Lower lobe of right lung (tissue), 2 donors: ENCODE measurements at regions not wholly inside any gene's neighbourhood (a gene's known extent, or its start where the extent isn't known, plus 50 kb on each side); places are given as distances from the start of the nearest gene placed in this dataset.

Experiments used
- ATAC-seq, 2 donors: fragments of 200-7000 bp; cut with Tn5 transposase; one replicate each; pipeline ENCODE4 v1.9.1; 2020 to 2022; ENCODE audit warnings: mild to moderate bottlenecking in 2 of 2, moderate library complexity in 2 of 2
- DNase-seq: peaks from one replicate; pipeline ENCODE4 v3.0.0-alpha.2; 2020
- H3K27ac ChIP-seq: fragments of 200-600 bp; one replicate; pipeline ENCODE4 v1.8.0; 2022
- H3K27me3 ChIP-seq: fragments of 200-600 bp; one replicate; pipeline ENCODE4 v1.8.0; 2022; ENCODE audit warnings: low read depth
- H3K36me3 ChIP-seq: fragments of 200-600 bp; one replicate; pipeline ENCODE4 v1.8.0; 2022; ENCODE audit warnings: mild to moderate bottlenecking
- H3K4me1 ChIP-seq: fragments of 200-600 bp; one replicate; pipeline ENCODE4 v1.8.0; 2022
- H3K4me3 ChIP-seq: fragments of 200-600 bp; one replicate; pipeline ENCODE4 v1.8.0; 2022; ENCODE audit warnings: mild to moderate bottlenecking
- H3K9me3 ChIP-seq: fragments of 200-600 bp; one replicate; pipeline ENCODE4 v1.8.0; 2022
- CTCF ChIP-seq: fragments of 200-600 bp; IDR thresholded peaks from one replicate; pipeline ENCODE4 v1.8.0; 2022; ENCODE audit warnings: antibody characterized with exemption, mild to moderate bottlenecking
- intact Hi-C: fragments of 100-400 bp; cut with DNase I; formaldehyde crosslinking; loops from one replicate; pipeline ENCODE4 v1.11.0; 2022
- donor health status: DM: no; HTN: yes; CAD: no; lungs with severe emphysema.

- Histone ChIP-seq H3K4me3 (no peak overlapping the region), H3K27ac (no peak overlapping the region), H3K36me3 (no peaks in the 10 kb centered on the region), H3K9me3 (no peaks in the 10 kb centered on the region), H3K4me1 (no peaks in the 10 kb centered on the region), H3K27me3 (no peaks in the 10 kb centered on the region)
- ATAC-seq = no peak
- intact Hi-C loops = no loop called here
- DNase-seq = no peak
- no peak for TF ChIP-seq CTCF
These were observed 991.9 kb downstream of the FLRT2 start for GRCh38 chr14:86521843-86522242.

GRCh38 chr14:86521031-86521730 lies 991.2 kb downstream of the FLRT2 start:
- no peaks in the 10 kb centered on the region for H3K4me1 ChIP-seq
- intact Hi-C loops = no loop called here
- DNase-seq (no peak), ATAC-seq (no peak)
- H3K36me3 ChIP-seq = no peaks in the 10 kb centered on the region
- TF ChIP-seq CTCF = no peak
- no peaks in the 10 kb centered on the region for H3K9me3 ChIP-seq
- no peaks in the 10 kb centered on the region for H3K27me3 ChIP-seq
- no peak overlapping the region for H3K4me3 ChIP-seq
- H3K27ac ChIP-seq = no peak overlapping the region

GRCh38 chr14:86518298-86518697 lies 988.4 kb downstream of the FLRT2 start:
- Histone ChIP-seq H3K36me3 (no peaks in the 10 kb centered on the region), H3K9me3 (no peaks in the 10 kb centered on the region), H3K4me3 (no peak overlapping the region), H3K4me1 (no peaks in the 10 kb centered on the region), H3K27me3 (no peaks in the 10 kb centered on the region), H3K27ac (no peak overlapping the region)
- TF ChIP-seq CTCF = no peak
- intact Hi-C loops = no loop called here
- ATAC-seq (no peak), DNase-seq (no peak)

- no peak for DNase-seq
- intact Hi-C loops = no loop called here
- Histone ChIP-seq H3K9me3 (no peaks in the 10 kb centered on the region), H3K27me3 (no peaks in the 10 kb centered on the region), H3K4me3 (no peak overlapping the region), H3K4me1 (no peaks in the 10 kb centered on the region), H3K27ac (no peak overlapping the region), H3K36me3 (no peaks in the 10 kb centered on the region)
- no peak for ATAC-seq
- TF ChIP-seq CTCF = no peak
These were observed 985.3 kb downstream of the FLRT2 start for GRCh38 chr14:86515195-86515594.

GRCh38 chr14:86513564-86513963 lies 983.6 kb downstream of the FLRT2 start:
- no peaks in the 10 kb centered on the region for H3K36me3 ChIP-seq
- H3K4me3 ChIP-seq = no peak overlapping the region
- ATAC-seq (no peak), DNase-seq (no peak)
- H3K27me3 ChIP-seq = no peaks in the 10 kb centered on the region
- no peaks in the 10 kb centered on the region for H3K4me1 ChIP-seq
- H3K27ac ChIP-seq = no peak overlapping the region
- intact Hi-C loops = no loop called here
- no peaks in the 10 kb centered on the region for H3K9me3 ChIP-seq
- no peak for TF ChIP-seq CTCF
